Liver (tissue), 8 donors: ENCODE measurements at regions not wholly inside any gene's neighbourhood (a gene's known extent, or its start where the extent isn't known, plus 50 kb on each side); places are given as distances from the start of the nearest gene placed in this dataset.

Experiments used
- DNase-seq: peaks from one replicate; pipeline ENCODE4 v3.0.0-alpha.2; 2017; ENCODE audit warnings: low spot score
- H3K27ac ChIP-seq, 2 donors: one replicate each; pipeline ENCODE4 v1.7.0; 2013; ENCODE audit warnings: inconsistent platforms in 2 of 2, low read length in 2 of 2, control low read depth in 1 of 2, low read depth in 1 of 2, mild to moderate bottlenecking in 1 of 2
- H3K27me3 ChIP-seq, 4 donors: one replicate each; pipeline versions ENCODE4 v1.6.1 to v1.7.0; 2013; ENCODE audit warnings: low read length in 3 of 4, inconsistent platforms in 1 of 4, mild to moderate bottlenecking in 1 of 4, moderate library complexity in 1 of 4; ENCODE audit not compliant: control insufficient read depth in 4 of 4, insufficient read depth in 4 of 4
- H3K36me3 ChIP-seq, 4 donors: one replicate each; pipeline versions ENCODE4 v1.6.1 to v1.7.0; 2013; ENCODE audit warnings: low read length in 3 of 4, mild to moderate bottlenecking in 3 of 4, low read depth in 1 of 4, moderate library complexity in 1 of 4; ENCODE audit not compliant: control insufficient read depth in 4 of 4, insufficient read depth in 3 of 4
- H3K4me1 ChIP-seq, 4 donors: one replicate each; pipeline versions ENCODE4 v1.6.1 to v1.7.0; 2013; ENCODE audit warnings: low read length in 3 of 4, mild to moderate bottlenecking in 3 of 4, moderate library complexity in 1 of 4; ENCODE audit not compliant: control insufficient read depth in 4 of 4, insufficient read depth in 4 of 4
- H3K4me3 ChIP-seq, 3 donors: one replicate each; pipeline versions ENCODE4 v1.6.1 to v1.7.0; 2013; ENCODE audit warnings: low read length in 3 of 3, control low read depth in 1 of 3, low read depth in 1 of 3, mild to moderate bottlenecking in 1 of 3
- H3K9ac ChIP-seq, 2 donors: one replicate each; pipeline ENCODE4 v1.7.0; 2013; ENCODE audit warnings: low read length in 2 of 2, mild to moderate bottlenecking in 2 of 2, moderate library complexity in 2 of 2, control low read depth in 1 of 2, low read depth in 1 of 2
- H3K9me3 ChIP-seq, 4 donors: one replicate each; pipeline versions ENCODE4 v1.6.1 to v1.7.0; 2013; ENCODE audit warnings: low read length in 3 of 4; ENCODE audit not compliant: control insufficient read depth in 4 of 4
- CTCF ChIP-seq: fragments of 150-350 bp; IDR thresholded peaks from 2 replicates; pipeline ENCODE4 v1.5.1; 2017; ENCODE audit warnings: improper control_type of control experiment, low read depth, low read length; ENCODE audit not compliant: missing input control
- EGR1 ChIP-seq, 2 donors: IDR thresholded peaks; 2 replicates each; pipeline ENCODE4 v1.6.1; 2016 to 2018; ENCODE audit warnings: antibody characterized with exemption in 2 of 2, low read depth in 2 of 2
- FOXA1 ChIP-seq: IDR thresholded peaks from 2 replicates; pipeline ENCODE4 v1.6.1; 2016; ENCODE audit warnings: antibody characterized with exemption
- FOXA2 ChIP-seq: IDR thresholded peaks from 2 replicates; pipeline ENCODE4 v1.6.1; 2016; ENCODE audit warnings: antibody characterized with exemption
- GABPA ChIP-seq, 2 donors: IDR thresholded peaks in 1 of 2; conservative IDR thresholded peaks in 1 of 2; 2 replicates each; pipeline ENCODE4 v1.6.1; 2016; ENCODE audit warnings: antibody characterized with exemption in 2 of 2, mild to moderate bottlenecking in 1 of 2, moderate library complexity in 1 of 2
- HNF4A ChIP-seq, 2 donors: conservative IDR thresholded peaks; 2 replicates each; pipeline ENCODE4 v1.6.1; 2016; ENCODE audit warnings: antibody characterized with exemption in 2 of 2, mild to moderate bottlenecking in 2 of 2
- HNF4G ChIP-seq: IDR thresholded peaks from 2 replicates; pipeline ENCODE4 v1.6.1; 2016; ENCODE audit warnings: antibody characterized with exemption
- JUND ChIP-seq, 2 donors: IDR thresholded peaks; 2 replicates each; pipeline ENCODE4 v1.6.1; 2016; ENCODE audit warnings: antibody characterized with exemption in 2 of 2
- MAX ChIP-seq: IDR thresholded peaks from 2 replicates; pipeline ENCODE4 v1.6.1; 2016; ENCODE audit warnings: antibody characterized with exemption
- NR2F2 ChIP-seq: IDR thresholded peaks from 2 replicates; pipeline ENCODE4 v1.6.1; 2016; ENCODE audit warnings: antibody characterized with exemption
- RAD21 ChIP-seq, 2 donors: IDR thresholded peaks; 2 replicates each; pipeline ENCODE4 v1.6.1; 2016; ENCODE audit warnings: antibody characterized with exemption in 2 of 2, mild to moderate bottlenecking in 2 of 2
- REST ChIP-seq: IDR thresholded peaks from 2 replicates; pipeline ENCODE4 v1.6.1; 2016; ENCODE audit warnings: antibody characterized with exemption, mild to moderate bottlenecking
- RXRA ChIP-seq, 2 donors: IDR thresholded peaks; 2 replicates each; pipeline ENCODE4 v1.6.1; 2017 to 2018; ENCODE audit warnings: antibody characterized with exemption in 2 of 2, mild to moderate bottlenecking in 1 of 2
- TAF1 ChIP-seq: conservative IDR thresholded peaks from 2 replicates; pipeline ENCODE4 v1.6.1; 2016; ENCODE audit warnings: antibody characterized with exemption, mild to moderate bottlenecking
- YY1 ChIP-seq: IDR thresholded peaks from 2 replicates; pipeline ENCODE4 v1.6.1; 2016; ENCODE audit warnings: antibody characterized with exemption, mild to moderate bottlenecking
- WGBS: extraction: QIAGEN DNeasy Blood & Tissue Kit; methylation state at CpG from one replicate; pipeline ENCODE4 v1.1.7; 2013; 5-methylcytosine and 5-hydroxymethylcytosine counted together
- TF ChIP-seq, protein P1 (sequence below): IDR thresholded peaks from 2 replicates; pipeline ENCODE4 v1.6.1; 2016; ENCODE audit warnings: antibody characterized with exemption
- donor health status: healthy.
- donor health status: healthy.
- donor health status: healthy.
- donor health status: healthy.
- donor health status: healthy.

DNA sequence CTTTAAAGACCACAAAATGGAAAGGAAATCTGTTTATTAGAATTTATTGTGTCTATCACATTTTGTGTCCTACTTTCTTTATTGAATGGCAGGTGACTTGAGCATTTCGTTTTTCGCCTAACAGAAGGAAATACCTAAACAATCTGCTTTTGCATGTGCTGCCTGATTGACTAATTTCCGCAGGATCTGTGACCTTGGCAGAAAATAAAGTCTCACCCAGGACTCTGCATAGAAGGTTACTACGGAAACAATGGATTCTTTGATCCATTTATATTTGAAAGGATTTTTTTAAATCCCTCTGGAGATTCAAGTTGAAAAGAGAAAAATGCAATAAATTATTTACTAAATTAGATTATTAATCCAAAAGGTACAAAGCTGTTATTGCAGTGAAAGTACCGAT is 61.0 kb upstream of the CAST start:
- no peaks in the 10 kb centered on the region for H3K36me3 ChIP-seq
- H3K4me3 ChIP-seq = no peak overlapping the region
- no peaks in the 10 kb centered on the region for H3K9me3 ChIP-seq
- 54% methylated on average over 5 of the region's 5 CpGs for whole genome bisulfite sequencing
- TF ChIP-seq FOXA2 (no peak), CTCF (no peak), REST (no peak), GABPA (IDR thresholded peaks at IDR 0.05 in 1 of 2, conservative IDR thresholded peaks at IDR 0.05 in 1 of 2) (no peak), JUND (IDR thresholded peaks at IDR 0.05) (no peak), NR2F2 (no peak), HNF4G (no peak), FOXA1 (no peak), RAD21 (IDR thresholded peaks at IDR 0.05) (no peak), RXRA (IDR thresholded peaks at IDR 0.05) (no peak), YY1 (no peak), EGR1 (IDR thresholded peaks at IDR 0.05; ENCODE audit: low read depth in 2 of 2) (no peak), MAX (no peak), HNF4A (conservative IDR thresholded peaks at IDR 0.05) (no peak), TAF1 (no peak)
- TF ChIP-seq, protein P1, sequence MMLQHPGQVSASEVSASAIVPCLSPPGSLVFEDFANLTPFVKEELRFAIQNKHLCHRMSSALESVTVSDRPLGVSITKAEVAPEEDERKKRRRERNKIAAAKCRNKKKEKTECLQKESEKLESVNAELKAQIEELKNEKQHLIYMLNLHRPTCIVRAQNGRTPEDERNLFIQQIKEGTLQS = no peak
- no peak overlapping the region for H3K27ac ChIP-seq
- no peaks in the 10 kb centered on the region for H3K27me3 ChIP-seq
- no peak overlapping the region for H3K9ac ChIP-seq
- H3K4me1 ChIP-seq = no peaks in the 10 kb centered on the region
- DNase-seq = no peak

DNA sequence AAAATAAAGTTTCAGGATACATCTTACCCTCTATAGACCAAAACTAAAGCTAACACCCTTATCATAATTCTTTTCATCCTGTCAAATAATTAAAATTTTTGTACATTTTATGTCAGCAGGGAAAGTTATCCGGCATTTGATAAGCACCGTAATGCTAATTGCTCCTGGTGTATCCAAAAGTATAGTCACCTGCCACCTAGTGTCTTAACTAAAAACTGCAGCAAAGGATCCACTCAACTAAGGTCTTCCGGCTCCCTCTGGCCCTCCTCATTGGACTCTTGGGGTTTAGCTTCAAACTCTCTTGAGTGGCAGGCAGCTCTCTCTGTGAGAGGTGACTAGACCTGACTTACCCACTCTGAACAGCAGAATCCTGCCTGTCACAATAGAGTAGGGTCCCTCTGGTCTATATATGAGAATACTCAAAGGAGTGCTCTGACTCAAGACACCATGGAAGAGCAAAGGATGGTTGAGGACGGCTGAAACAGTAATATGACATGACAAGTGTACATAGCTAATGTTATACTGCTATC is 60.4 kb upstream of the CAST start:
- no peak for DNase-seq
- Histone ChIP-seq H3K9me3 (no peaks in the 10 kb centered on the region), H3K36me3 (no peaks in the 10 kb centered on the region), H3K27ac (no peak overlapping the region), H3K4me1 (no peaks in the 10 kb centered on the region), H3K27me3 (no peaks in the 10 kb centered on the region), H3K4me3 (no peak overlapping the region), H3K9ac (no peak overlapping the region)
- TF ChIP-seq MAX (no peak), HNF4G (no peak), FOXA1 (no peak), RAD21 (IDR thresholded peaks at IDR 0.05) (peak; percentile 87 to 91), CTCF (peak; percentile 82), TAF1 (no peak), REST (no peak), YY1 (no peak)
- WGBS = 21% methylated on average over 4 of the region's 4 CpGs
